ENCODE measurements at regions not wholly inside any gene's neighbourhood (a gene's known extent, or its start where the extent isn't known, plus 50 kb on each side); places are given as distances from the start of the nearest gene placed in this dataset.

GRCh38 chr12:130026608-130027176, 122.9 kb upstream of the TMEM132D start:
- Histone ChIP-seq H3K27ac (ENCODE audit: low read depth in 1 of 2, low read length in 2 of 2) (no peak overlapping the region), H3K4me3 (ENCODE audit: low read depth in 1 of 3, low read length in 3 of 3) (no peak overlapping the region), H3K36me3 (ENCODE audit: control insufficient read depth in 4 of 4, insufficient read depth in 3 of 4, low read depth in 1 of 4, low read length in 3 of 4) (no peaks in the 10 kb centered on the region), H3K9me3 (ENCODE audit: control insufficient read depth in 4 of 4, low read length in 3 of 4) (no peaks in the 10 kb centered on the region), H3K27me3 (ENCODE audit: control insufficient read depth in 4 of 4, insufficient read depth in 4 of 4, low read length in 3 of 4) (peaks cover 0 to 7% (median 4%) of the 10 kb centered on the region in 4 donors), H3K9ac (ENCODE audit: low read depth in 1 of 2, low read length in 2 of 2) (no peak overlapping the region), H3K4me1 (ENCODE audit: control insufficient read depth in 4 of 4, insufficient read depth in 4 of 4, low read length in 3 of 4) (no peaks in the 10 kb centered on the region)
- no peak for DNase-seq (ENCODE audit: low spot score)
- TF ChIP-seq SP1 (IDR thresholded peaks at IDR 0.05) (no peak), RAD21 (IDR thresholded peaks at IDR 0.05) (peak; percentile 59 to 66), CTCF (IDR thresholded peaks at IDR 0.05; ENCODE audit: low read depth, low read length, missing input control) (peak; percentile 56)
- WGBS, result 56% methylated on average over 15 of the region's 15 CpGs

GRCh38 chr12:130027798-130028197, 124.0 kb upstream of the TMEM132D start:
- TF ChIP-seq RAD21 (IDR thresholded peaks at IDR 0.05) (no peak), FOXA1 (IDR thresholded peaks at IDR 0.05) (no peak), HNF4G (IDR thresholded peaks at IDR 0.05) (no peak), CTCF (IDR thresholded peaks at IDR 0.05; ENCODE audit: low read depth, low read length, missing input control) (no peak), ZBTB33 (IDR thresholded peaks at IDR 0.05) (no peak), GABPA (IDR thresholded peaks at IDR 0.05 in 1 of 2, conservative IDR thresholded peaks at IDR 0.05 in 1 of 2) (no peak), HNF4A (conservative IDR thresholded peaks at IDR 0.05) (no peak), MAX (IDR thresholded peaks at IDR 0.05) (no peak), NR2F2 (IDR thresholded peaks at IDR 0.05) (no peak)
- H3K27me3 ChIP-seq (ENCODE audit: control insufficient read depth in 4 of 4, insufficient read depth in 4 of 4, low read length in 3 of 4), result peaks cover 0 to 9% (median 5%) of the 10 kb centered on the region in 4 donors
- no peak overlapping the region for H3K4me3 ChIP-seq (ENCODE audit: low read depth in 1 of 3, low read length in 3 of 3)
- H3K4me1 ChIP-seq (ENCODE audit: control insufficient read depth in 4 of 4, insufficient read depth in 4 of 4, low read length in 3 of 4), result no peaks in the 10 kb centered on the region
- H3K9ac ChIP-seq (ENCODE audit: low read depth in 1 of 2, low read length in 2 of 2), result no peak overlapping the region
- H3K27ac ChIP-seq (ENCODE audit: low read depth in 1 of 2, low read length in 2 of 2), result no peak overlapping the region
- no peak for DNase-seq (ENCODE audit: low spot score)
- H3K9me3 ChIP-seq (ENCODE audit: control insufficient read depth in 4 of 4, low read length in 3 of 4), result no peaks in the 10 kb centered on the region
- WGBS, result 67% methylated on average over 1 of the region's 1 CpG
- H3K36me3 ChIP-seq (ENCODE audit: control insufficient read depth in 4 of 4, insufficient read depth in 3 of 4, low read depth in 1 of 4, low read length in 3 of 4), result no peaks in the 10 kb centered on the region

GRCh38 chr12:130029151-130029550, 125.3 kb upstream of the TMEM132D start:
- Histone ChIP-seq H3K4me1 (ENCODE audit: control insufficient read depth in 4 of 4, insufficient read depth in 4 of 4, low read length in 3 of 4) (no peaks in the 10 kb centered on the region), H3K27me3 (ENCODE audit: control insufficient read depth in 4 of 4, insufficient read depth in 4 of 4, low read length in 3 of 4) (peaks cover 0 to 9% (median 5%) of the 10 kb centered on the region in 4 donors), H3K9ac (ENCODE audit: low read depth in 1 of 2, low read length in 2 of 2) (no peak overlapping the region), H3K9me3 (ENCODE audit: control insufficient read depth in 4 of 4, low read length in 3 of 4) (no peaks in the 10 kb centered on the region), H3K4me3 (ENCODE audit: low read depth in 1 of 3, low read length in 3 of 3) (no peak overlapping the region), H3K36me3 (ENCODE audit: control insufficient read depth in 4 of 4, insufficient read depth in 3 of 4, low read depth in 1 of 4, low read length in 3 of 4) (no peaks in the 10 kb centered on the region), H3K27ac (ENCODE audit: low read depth in 1 of 2, low read length in 2 of 2) (no peak overlapping the region)
- TF ChIP-seq HNF4G (IDR thresholded peaks at IDR 0.05) (no peak), RAD21 (IDR thresholded peaks at IDR 0.05) (no peak), SP1 (IDR thresholded peaks at IDR 0.05) (no peak), FOXA2 (IDR thresholded peaks at IDR 0.05) (no peak), NR2F2 (IDR thresholded peaks at IDR 0.05) (no peak), ZBTB33 (IDR thresholded peaks at IDR 0.05) (no peak)
- WGBS, result 88% methylated on average over 13 of the region's 13 CpGs
- DNase-seq (ENCODE audit: low spot score), result no peak

Data from liver (tissue), 8 donors.